Right renal pelvis (tissue), 4 donors: ENCODE measurements at regions not wholly inside any gene's neighbourhood (a gene's known extent, or its start where the extent isn't known, plus 50 kb on each side); places are given as distances from the start of the nearest gene placed in this dataset.

Source experiments
- DNase-seq, 4 donors: peaks; one replicate each; pipeline ENCODE4 v3.0.0-alpha.2; 2013; ENCODE audit warnings: low read depth in 4 of 4, low spot score in 3 of 4, missing footprints in 1 of 4

GRCh38 chr3:64924961-64925360, 237.2 kb upstream of the ADAMTS9 start:
- no peak for DNase-seq

DNA sequence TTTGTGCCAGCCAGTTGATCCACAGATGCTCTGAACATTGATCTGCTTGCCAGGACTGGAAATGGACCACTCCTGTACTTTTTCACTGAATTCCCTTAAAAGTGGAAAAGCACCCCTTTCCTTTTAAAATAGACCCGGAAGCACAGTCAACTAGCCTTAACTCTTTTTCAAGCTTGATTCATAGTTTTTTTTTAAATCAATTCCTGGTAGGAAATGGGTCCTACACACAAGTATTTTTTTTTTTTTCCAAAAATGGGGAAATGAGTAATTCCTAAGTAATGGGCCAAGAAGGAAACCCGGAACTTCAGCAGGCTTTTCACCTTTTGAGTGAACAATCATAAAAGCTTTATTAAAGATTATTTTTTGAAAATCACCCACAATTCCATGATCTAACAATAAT, 234.4 kb upstream of the ADAMTS9 start:
- no peak for DNase-seq

DNA sequence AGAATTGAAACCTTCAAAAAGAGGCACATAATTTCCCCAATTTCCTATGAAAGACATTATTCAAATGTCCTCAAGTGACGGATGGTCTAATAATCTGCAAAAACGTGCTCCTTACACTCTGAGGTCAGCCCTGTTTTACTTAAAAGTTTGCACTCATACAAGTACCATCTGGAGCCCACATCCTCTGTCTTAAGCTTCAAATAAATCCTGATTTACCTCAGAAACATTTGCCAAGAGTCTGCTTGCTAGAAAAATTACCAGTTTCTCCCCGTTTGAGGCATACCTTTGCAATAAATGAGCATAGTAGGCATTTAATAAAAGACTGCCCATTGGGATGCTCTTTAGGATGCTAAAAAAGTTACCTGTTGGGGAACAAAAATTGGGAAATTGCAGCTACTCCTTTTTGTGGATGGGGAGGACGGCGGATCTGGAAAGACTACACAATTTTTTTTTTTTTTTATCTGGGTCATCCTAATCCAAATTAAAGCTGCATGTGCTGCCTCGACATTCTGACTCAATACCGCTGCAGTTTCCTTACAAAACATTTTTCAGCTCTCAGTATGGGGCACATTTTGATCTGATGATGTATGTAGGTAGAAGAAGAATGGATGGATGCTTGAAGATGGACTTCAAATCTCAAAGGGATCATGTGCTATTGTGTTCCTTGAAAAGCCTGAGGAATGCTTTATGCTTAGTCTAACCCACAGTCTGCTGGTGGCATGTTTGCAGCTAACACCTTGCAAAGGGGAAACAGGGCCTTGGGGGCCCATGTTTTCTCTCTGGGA, 233.7 kb upstream of the ADAMTS9 start:
- no peak for DNase-seq

DNA sequence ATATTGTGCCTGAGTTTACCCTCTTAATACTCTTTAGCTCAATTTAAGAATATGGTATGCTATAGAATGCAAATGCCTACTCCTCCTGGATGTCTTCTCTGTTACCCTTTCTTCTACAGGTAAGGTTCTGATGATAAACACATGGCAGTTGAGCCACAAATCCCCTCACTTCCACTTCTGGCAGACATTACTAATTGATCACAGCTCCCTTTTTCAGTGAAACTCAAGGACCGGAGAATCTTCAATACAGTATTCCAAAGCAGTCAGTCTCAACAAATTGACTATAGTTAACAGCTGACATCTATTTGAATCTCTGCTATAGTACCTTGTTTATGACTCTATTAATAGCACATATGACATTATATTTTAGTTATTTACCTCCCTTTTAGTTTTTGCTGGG, 232.1 kb upstream of the ADAMTS9 start:
- DNase-seq: no peak

- DNase-seq: no peak
These were observed 231.2 kb upstream of the ADAMTS9 start for GRCh38 chr3:64918989-64919388.

DNA sequence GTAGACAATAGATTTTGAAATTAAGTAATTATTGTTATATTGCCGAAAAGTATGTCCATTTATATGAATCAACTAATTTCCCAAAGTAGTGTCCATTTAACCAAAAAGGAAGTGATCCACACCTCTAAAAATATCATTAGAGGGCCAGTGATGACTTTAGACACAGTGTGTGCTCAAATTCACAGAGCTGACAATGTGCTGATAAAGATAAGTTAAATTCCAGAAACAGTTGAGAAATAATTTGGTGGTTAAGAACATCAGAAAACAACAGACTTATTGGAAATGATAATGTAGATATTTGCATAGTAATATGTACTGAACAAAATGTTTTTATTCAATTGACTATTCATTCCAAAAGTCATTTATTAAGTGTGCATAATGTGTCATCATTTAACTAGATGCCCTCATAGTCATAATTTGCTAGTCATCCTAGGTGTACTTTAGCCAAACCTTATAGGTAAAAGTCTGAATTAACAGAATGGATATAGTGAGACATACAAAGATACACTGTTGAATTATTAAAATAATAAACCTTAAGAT, 230.2 kb upstream of the ADAMTS9 start:
- DNase-seq: no peak

DNA sequence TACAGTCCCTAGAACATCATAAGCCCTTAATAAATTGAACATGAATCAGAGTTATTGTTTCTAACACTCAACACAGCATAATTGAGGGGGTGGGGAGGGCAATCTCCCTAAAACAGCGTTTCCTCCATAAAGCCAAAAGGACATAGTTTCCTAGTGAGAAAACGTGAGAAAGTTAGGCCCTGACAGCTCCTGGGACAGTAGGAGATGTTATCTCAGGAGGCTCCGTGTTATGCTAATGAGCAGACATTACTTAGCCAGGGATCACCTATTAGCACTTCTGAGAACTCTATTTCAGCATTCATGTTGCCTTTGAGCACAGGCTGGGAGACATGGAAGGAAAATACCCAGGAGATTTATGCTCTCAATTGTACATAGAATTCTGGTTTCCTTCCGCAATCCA, 229.1 kb upstream of the ADAMTS9 start:
- DNase-seq: no peak

DNA sequence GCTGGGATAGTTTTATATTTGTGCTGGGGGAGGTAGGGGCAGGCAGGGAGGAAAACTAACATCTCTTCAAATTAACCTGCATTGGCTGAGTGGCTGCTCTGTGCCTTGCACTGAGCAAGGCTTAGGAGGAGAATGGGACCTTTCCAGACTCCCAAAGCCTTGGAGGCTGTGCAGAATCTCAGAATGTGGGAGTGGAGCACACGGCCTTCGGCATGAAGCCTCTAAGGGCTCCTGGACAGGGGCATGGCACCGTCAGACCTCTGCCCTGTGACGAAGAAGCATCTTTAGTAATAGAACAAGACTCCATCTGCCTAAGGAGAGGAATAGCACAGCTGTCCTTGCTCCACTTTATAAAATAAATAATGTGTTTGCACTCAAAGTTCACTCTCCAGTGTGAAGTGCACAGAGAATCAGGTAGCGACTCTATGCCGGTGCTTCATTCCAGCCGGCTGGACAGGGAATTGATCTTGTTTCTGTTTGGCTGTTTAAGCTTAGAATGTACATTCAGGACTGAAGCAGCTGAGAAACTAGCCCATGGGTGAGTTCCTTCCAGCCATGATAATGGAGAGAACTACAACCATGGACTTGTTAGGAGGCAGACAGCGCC, 228.5 kb upstream of the ADAMTS9 start:
- no peak for DNase-seq

GRCh38 chr3:64915778-64916177, 228.0 kb upstream of the ADAMTS9 start:
- no peak for DNase-seq

DNA sequence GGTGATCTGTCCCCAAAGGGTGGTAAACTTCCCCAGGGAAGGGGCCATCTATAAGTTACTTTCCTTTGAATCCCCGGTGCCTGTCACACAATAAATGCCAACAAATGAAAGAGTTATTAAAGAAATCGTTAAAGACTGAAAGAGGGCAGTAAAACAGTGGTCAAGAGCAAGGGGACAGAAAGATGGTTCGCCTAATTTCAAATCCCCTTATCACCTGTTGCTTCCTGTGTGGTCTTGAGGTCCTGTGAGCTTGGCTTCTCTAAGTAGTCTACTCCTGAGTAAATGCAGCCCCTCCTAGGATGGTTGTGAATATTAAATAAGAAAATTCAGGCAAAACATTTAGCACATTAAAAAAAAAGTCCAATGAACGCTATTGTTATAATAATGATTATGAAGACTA, 225.7 kb upstream of the ADAMTS9 start:
- no peak for DNase-seq

DNA sequence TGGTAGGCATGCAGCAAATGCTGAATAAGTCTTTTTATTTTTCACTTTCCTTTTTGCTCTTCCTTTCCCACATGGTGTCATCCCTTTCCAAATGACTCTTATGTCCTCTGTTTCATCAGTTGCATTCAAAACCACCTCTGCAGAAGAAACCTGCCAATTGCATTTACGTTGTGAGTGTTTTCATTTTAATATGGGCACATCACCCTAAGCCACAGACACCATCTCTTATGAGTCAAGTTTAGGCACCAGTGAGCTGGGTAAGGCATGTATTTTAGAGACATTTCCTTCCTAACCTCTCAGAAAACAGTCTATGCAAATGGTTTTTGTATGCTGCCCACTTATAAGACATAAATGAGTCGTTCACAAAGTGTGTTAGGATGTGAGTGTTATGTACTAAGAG, 223.3 kb upstream of the ADAMTS9 start:
- DNase-seq: no peak

- DNase-seq: no peak
These were observed 222.1 kb upstream of the ADAMTS9 start for GRCh38 chr3:64909757-64910467.

- no peak for DNase-seq
These were observed 221.2 kb upstream of the ADAMTS9 start for GRCh38 chr3:64909011-64909410.

DNA sequence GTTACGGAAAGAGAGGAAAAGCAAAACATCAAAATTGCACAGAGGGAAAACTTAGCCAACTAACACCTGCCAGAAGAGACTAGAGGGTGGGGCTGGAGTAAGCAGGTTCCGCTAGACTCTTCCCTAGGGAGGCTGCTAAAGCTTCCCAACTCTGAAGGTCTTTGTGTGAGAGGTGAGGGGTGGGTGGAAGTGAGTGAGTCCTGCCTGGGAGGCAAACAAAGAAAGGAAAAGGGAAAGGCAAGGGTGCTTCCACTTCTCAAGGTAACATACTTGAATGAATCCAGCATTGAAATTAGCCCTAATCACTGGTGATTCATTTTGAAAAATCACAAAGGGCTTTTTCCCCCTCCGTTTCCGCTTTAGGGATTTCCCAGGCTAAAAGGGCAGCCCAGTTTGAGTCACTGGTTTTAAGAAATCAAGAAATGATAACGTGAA, 220.5 kb upstream of the ADAMTS9 start:
- DNase-seq: no peak

DNA sequence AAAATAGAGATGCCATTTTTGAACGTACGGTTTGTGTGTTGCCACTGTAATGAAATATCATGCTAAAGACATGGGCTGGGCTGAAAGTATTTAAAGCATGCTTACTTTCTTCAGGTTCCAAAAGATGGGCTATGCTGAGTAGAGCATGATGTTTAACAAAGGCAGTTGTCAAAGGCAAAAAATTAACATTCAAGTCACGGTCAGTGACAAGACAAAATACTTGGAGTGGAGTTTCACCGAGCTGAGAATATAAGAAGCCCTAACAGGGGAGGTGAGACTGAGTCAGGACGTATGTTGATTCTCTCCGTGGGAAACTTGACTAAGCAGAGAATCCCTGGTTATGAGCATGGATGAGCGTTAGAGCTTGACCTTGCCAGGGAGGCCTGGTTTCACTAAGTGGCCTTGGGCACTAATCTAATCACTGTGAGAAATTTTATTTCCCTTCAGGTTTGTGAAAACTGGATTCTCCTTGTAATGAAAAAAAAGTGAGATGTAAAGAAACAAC, 218.2 kb upstream of the ADAMTS9 start:
- DNase-seq: no peak

DNA sequence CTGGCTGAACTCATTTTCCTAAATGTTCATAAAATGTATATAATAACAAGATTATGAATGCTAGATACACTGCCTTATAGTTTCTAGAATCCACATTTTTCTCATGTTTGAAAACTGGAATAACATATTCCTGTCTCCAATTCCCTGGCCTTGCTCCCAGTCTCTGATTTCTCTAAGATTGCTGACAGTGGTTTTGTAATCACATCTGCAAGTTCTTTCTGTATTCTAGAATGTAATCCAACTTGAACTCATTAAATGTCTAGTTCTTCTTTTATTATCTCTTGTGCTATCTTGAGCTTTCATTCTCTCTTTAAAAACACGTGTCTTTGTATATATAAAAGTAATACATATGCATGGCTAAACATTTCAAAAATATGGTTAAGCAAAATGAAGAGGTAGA, 215.2 kb upstream of the ADAMTS9 start:
- no peak for DNase-seq

GRCh38 chr3:64901986-64902516, 214.3 kb upstream of the ADAMTS9 start:
- DNase-seq: no peak

DNA sequence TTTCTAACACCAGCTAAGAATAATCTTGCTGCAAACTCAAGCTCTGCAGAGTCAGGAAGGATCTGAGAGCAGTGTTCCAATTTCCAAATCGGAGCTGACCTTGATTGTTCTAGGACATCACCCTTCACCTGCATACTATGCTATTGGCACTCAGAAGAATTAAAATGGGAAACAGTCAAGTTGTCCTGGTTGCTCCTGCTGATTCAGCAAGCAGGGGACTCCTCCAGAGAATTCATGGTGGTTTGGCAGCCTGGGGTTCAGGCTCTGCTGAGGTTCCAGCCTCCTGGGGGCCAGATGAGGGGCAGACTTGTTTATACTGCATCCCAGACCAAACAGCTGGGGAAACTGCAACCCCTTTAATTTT, 213.7 kb upstream of the ADAMTS9 start:
- no peak for DNase-seq

DNA sequence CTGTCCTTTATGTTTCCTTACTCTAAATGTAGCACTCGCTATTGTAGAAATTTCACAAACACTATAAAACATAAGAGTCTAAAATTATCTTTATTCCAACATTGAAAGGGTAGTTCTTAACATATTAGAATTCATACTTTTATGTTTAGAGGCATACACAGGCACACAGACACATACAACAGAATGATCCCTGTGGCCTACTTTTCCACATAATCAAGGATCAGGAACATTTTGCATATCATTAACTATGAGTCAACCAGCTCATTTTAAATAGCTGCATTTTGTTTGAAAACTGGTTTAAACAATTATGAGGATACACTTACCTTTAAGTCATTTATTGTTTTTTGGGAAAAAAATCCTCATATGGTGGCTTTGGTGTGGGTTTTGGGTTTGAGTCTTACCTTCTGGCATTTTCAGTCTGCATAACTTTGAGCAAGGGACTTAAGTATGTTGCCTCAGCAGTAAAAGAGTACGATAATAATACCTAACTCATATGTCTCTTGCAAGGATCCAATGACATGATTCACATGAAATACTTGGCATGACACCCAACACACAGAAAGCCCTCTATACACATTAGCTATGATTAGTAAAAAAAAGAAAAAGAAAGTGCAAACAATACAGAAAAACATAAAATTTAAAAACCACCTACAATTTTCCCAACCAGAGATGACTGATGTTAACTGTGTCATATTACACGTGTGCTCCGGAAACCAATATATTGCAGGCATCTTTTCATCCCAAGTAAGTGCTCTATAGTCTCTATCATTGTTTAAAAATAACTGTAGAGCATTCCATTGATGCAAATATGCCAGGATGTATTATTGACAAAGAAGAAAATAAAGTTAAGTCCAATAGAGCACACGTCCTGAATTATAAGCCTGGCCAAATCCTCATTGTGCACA, 213.1 kb upstream of the ADAMTS9 start:
- no peak for DNase-seq

- DNase-seq: no peak
These were observed 212.4 kb upstream of the ADAMTS9 start for GRCh38 chr3:64900156-64900555.
